Activated CD8-positive, alpha-beta memory T cell treated with anti-CD3 and anti-CD28 coated beads for 4 hours (primary cell): ENCODE measurements at regions not wholly inside any gene's neighbourhood (a gene's known extent, or its start where the extent isn't known, plus 50 kb on each side); places are given as distances from the start of the nearest gene placed in this dataset.
"Not testable (repeated sequence)": the region's sequence is repeated elsewhere in the genome, so short reads cannot be mapped to it uniquely, and the experiment has no call there.

Experiments used
- DNase-seq, 2 donors: peaks; one replicate each; pipeline ENCODE4 v3.0.0-alpha.2; 2020; ENCODE audit warnings: low read depth in 2 of 2

DNA sequence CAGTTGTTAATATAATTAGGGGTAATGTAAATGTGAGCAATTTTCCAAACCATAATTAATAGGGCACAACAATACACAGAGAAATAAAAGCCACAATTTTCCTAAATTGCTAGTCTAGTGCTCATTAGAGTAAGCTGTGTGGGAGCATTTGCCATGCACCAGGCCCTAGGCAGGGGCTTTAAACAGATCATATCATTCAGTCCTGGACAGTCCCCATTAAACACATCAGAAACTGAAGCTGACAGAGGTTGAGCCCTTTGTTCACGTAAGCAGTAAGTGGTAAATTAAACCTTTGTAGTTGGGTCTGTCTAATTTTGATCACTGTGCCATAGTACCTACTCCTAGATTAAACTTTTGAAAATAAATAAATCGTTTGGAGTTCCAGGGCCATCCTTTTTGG, 931.1 kb downstream of the C6orf118 start:
- no peak for DNase-seq

DNA sequence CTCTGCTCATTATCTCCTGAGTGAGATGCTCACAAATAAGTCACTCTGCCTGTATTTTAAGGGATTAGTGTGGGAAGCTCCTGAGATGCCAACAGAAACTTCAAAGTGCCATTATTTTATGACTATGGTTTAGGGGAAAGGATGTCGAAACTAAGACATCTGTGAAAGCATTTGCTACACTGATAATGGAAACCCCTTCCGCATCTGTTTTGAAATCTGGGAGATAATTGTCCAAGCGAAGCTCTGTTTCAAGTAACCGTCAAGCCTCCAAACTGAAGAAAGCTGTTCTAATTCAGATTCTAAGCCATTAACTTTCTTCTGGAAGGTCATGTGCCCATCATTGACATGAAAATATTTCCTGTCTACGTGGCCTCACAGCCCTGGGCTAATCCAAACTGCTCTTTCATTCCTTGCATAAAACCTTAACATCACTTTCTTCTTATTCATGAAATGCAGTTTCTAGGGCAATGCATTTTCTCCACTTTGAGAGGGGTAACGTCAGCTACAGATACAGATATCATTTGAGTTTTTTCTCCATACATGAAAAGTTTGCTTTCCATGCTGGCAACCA, 932.0 kb downstream of the C6orf118 start:
- no peak for DNase-seq

DNA sequence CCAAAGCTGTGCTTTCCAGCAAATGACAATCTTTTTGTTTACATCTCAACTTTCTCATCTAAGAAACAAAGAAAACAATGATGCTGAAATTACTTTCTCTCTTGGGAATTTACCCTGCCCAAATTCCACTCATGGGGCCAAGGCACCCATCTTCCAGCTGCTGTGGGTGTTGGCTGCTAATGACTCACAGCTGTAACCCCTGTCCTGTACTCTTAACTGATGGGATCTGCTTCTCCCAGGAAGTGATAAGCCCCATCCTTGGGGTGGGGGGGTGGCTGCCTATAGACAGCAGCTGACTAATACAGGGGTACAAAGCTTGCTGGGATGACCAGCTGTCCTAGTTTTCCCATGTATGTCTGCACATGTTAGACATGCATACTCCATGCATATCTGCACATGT, 938.6 kb downstream of the C6orf118 start:
- no peak for DNase-seq

DNA sequence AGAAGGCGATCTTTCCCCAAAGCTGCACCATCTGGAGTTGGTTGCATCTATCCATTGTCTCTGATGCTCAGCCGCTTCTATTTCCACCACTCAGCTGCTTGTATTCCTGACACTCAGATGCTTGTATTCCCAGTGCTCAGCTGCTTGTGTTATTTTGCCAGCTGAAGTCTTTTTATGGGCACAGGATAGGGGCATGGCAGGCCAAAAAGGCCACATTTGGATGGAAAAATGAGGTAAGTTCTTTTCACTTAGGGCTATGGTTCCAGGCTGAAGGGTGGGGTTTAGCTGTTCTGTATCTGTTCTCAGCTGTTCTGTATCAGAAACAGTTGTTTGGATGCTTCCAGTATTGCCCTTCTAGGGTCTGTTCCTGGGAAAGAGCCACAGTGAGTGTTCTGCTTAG, 944.9 kb downstream of the QKI start:
- DNase-seq: no peak

DNA sequence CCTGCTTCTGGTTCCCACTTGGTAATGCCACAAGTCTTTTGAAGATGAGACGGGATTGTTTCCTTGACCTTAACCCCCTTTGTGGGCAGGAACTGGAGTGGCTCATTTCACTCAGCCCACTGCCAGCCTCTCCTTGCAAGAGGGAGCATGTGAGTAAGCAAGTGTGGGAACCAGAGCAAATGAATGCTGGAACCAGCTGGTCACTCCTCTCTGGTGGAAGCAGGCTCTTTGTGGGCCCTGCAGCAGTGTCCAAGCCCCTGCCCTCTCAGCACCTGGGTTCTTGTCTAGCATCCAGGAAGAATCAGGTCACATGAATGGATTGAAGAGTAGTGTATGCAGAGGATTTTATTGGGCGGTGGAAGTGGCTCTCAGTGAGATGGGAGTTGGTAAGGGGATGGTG, 944.5 kb downstream of the QKI start:
- DNase-seq: no peak

DNA sequence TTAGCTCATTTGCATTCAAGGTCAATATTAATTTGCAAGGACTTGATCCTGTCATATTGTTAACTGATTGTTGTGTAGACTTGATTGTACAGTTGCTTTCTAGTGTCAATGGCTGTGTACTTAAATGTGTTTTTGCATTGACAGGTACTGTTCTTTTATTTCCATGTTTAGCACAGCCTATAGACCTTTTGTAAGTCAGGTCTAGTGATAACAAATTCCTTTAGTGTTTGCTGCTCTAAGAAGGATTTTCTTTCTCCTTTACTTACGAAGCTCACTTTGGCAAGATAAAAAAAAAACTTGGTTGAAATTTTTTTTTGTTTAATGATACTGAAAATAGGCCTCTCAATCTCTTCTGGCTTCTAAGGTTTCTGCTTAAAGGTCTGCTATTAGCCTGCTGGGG, 942.3 kb downstream of the QKI start:
- DNase-seq: no peak

DNA sequence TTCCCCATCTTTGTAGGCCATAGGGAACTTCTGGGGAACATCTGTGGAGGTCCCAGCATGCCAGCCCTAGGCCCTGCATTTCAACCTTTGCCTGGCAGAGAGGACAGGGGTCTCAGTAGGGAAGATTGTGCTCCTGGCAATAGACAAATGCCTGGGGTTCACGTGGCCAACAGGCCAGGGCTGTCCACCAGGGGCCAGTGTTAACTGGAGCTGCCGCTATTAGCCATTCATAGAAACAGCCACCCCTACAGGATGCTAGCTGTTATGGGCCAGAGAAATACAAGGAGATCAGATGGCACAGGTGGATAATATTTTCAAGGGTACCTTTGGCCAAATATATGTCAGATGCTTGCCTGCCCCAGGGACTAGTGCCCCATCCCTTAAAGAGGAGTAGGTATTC, 932.9 kb downstream of the QKI start:
- no peak for DNase-seq

DNA sequence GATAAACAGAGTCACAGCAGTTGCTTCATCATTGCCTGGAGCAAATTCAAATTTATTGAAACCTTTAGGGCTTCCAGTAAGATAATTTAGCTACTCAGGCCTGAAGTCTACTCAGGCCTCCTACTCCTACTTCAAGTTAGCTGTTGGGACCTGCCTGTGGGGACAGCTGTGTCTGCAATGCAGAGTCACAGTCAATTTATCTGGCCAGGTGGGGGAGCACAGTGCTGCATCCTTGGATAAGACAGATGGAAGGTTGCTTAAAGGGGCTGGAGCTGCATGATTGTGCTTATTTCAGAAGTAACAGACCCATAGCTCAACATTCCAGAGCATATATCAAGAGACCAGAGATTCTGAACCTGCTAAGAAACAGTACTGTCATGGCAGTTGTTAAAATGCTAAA, 932.1 kb downstream of the QKI start:
- no peak for DNase-seq

DNA sequence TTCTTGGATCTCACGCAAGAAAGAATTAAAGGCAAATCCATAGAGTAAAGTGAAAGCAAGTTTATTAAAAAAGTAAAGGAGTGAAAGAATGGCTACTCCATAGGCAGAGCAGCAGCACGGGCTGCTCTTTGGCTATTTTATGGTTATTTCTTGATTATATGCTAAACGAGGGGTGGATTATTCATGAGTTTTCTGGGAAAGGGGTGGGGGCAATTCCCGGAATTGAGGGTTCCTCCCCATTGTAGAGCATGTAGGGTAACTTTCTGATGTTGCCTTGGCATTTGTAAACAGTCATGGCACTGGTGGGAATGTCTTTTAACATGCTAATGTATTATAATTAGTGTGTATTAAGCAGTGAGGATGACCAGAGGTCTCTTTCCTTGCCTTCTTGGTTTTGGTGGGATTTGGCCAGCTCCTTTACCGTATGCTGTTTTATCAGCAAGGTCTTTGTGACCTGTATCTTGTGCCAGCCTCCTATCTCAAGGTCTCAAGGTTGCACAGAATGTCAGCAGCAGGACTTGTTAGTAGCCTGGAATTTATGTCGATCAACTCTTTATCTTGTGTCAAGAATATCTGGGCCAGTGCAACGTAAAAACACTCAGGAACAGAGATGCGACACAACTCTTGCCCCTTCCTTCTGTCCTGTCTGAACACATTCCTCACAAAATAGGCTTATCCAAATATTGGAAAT, 931.4 kb downstream of the QKI start:
- no peak for DNase-seq

DNA sequence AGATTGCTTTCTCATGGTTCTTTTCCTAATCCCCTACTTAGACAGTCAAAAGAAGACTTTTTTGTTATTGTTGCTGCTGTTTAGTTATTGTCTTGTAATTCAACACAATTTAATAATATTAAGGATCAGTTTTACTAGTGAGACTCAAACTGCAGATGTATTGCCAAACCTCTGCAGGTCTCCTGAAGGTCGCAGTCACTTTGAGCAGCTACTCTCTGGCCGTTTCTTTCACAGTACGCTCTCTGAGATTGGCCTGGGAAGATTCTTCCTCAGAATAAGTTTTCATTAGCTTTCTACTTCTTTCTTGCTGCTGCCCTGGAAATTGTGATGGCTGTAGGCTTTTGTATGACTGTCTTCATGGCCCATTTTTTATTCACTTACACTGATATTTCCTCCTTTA, 930.8 kb downstream of the QKI start:
- no peak for DNase-seq

DNA sequence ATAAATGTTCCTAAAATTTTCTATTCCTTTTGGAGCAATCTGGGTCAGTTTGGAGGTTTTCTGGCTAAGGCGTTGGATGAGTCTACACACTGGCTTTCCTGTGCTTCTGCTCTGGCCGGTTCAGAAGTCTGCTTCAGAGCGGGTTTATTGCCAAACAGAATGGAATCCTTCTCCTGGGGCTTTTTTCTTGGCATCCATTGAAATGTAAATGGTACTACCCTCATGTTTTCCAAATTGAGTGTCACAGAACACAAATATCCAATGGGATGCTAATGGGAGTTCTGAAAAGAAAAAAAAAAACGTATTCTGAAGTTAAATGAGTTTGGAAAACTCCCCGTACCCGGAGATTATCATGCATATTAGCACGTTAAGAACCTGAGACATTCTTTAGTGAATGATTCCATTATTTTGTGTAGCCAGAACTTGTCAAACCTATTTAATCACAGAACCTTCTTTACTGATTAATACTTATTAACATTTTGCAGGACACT, 930.3 kb downstream of the QKI start:
- no peak for DNase-seq

DNA sequence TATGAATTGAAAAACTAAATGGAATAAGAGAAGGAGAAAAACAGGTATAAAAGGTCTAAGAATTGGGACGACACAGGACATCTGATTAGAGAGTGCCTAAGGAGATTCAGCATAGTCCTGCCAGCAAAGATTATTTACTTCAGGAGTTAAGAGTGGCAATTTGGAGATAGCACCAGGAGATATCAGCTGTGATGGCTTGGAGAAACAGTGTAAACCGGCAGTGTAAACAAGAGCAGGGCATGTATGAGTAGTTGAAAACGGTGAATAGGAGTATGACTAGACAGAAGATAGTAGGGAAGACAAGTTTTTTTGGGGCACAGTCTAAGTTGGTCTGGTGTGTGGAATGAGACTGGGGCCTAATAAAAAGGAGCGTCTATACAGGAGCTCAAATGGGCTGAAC, 924.9 kb downstream of the QKI start:
- not testable (repeated sequence) for DNase-seq

DNA sequence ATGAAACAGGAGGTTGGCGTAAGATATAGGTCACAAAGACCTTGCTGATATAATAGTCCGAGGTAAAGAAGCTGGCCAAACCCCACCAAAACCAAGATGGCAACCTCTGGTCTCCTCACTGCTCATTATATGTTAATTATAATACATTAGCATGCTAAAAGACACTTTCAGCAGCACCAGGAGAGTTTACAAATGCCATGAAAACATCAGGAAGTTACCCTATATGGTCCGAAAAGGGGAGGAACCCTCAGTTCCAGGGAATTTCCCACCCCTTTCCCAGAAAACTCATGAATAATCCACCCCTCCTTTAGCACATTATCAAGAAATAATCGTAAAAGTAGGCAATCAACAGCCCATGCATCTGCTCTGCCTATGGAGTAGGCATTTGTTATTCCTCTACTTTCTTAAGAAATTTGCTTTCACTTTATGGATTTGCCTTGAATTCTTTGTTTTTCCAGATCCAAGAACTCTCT, 923.4 kb downstream of the QKI start:
- no peak for DNase-seq

DNA sequence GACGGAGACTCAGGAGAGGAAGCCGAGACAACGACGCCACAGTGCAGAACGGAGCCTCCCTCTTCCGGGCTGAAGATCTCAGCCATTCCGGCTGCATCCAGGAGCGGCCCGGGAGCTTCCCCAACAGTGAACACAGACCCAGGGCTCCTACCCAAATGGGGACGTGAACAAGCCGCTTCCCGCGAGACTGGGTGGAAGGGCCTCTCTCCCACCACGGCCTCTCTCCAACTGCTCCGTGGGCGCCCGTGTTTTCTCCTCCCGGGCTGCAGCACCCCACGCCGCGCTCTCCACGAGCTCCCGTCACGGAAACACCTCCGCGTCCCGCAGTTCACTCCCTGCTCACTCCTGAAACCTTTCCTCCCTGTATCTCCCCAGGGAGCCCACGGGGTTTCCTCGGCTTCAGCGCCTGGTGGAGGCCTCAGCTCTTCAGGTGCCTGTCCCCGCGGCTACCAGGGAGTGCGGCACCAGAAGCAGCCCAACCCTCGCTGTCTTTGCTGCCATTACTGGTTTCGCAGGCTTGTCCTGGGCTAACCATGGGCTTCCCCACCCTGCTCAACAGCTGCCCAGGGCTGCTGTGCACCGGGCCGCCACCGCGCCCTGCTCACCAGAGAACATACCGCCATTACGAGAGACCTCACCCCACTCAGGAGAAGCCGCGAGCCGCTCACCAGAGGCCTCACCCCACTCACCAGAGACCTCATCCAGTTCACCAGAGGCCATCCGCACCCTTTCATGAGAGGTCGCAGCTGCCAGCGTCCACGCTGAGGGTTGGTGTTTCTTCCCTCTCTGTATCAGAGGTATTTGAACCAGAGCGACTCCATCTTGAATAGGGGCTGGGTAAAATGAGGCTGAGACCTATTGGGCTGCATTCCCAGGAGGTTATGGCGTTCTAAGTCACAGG, 922.8 kb downstream of the QKI start:
- DNase-seq: no peak

DNA sequence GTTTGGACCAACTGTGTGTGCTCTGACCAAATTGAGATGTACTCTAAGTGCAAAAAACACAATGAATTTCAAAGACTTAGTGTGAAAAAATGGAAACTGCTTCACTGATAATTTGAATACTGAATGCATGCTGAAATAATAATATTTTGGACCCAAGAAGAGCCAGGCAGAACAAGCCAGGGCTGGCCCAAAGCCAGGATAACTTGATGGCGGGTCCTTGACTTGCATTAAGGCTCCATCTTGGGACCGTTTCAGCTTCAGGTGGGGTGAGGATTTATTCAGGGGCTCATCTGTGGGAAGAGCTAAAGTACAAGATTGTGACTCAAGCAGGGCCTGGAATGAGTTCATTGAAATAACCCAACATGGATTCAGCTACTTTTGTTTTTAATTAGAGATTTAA, 921.9 kb downstream of the QKI start:
- no peak for DNase-seq

DNA sequence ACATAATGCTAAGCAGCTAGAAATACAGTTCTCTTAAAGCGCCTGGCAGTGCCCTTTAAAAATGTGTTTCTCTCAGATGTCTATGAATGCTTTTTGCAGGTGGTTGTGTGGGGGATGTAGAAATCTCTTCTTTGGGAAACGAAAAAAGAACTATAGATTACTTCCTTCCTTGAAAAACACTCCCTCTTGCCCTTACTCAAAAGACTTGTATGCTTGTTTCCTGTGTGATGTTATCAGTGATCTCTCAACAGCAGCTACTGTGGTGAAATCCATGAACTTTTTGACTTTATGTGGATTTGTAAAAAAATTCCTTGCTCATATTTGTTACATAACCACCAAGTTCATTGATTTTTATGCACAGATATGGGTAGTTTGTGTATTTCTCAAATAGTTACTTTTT, 916.5 kb downstream of the QKI start:
- no peak for DNase-seq

DNA sequence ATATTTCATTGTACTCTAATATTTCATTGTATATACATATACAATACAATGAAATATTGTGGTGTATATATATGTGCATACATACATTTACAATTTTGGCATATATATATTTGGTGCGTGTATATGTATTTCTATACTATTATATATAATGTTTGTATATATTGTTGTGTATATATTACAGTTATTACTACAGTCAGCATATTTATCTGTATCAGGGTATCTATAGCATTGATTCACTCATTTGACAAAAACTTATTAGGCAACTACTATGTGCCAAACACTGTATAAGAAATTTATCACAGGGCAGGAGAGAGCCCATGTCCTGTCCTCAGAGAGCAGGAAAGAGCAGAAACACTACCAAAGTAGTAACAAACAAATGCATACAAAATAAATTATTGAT, 910.6 kb downstream of the QKI start:
- no peak for DNase-seq

DNA sequence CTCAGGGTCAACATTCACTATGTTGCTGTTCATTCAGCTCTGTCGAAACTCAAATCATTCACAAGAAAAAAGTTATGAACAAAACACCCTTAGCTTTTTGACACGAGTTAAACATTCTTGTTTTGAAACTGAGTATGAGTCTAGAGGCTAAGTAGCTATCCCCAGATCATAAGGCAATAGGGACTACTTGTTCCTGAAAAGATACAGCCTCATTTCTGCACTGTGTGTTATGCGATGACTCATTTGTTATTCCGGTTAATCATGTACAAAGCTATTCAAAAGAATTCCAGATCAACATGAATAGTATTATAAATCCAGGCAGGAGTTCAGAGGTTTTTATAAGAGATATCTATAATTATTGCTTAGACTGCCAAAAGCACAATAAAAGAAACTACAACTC, 908.0 kb downstream of the QKI start:
- no peak for DNase-seq

DNA sequence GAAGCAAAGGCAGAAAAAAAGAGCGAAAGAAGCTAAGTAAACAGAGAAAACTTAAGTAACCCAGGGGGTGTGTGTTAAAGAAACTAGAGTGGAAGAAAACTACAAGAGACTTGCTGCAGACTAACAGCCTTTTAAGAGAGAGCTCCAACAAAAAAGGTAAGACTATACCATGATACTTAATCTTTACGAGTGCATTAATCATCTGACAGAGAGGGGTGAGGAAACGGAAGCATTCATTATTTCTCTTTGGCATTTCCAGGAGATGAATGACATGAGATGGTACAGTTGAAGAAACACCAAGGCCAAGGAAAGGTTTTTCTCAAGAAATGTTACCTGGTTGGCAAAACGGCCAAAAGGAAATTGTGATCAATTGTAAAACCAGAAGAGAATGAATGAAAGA, 906.8 kb downstream of the QKI start:
- no peak for DNase-seq

DNA sequence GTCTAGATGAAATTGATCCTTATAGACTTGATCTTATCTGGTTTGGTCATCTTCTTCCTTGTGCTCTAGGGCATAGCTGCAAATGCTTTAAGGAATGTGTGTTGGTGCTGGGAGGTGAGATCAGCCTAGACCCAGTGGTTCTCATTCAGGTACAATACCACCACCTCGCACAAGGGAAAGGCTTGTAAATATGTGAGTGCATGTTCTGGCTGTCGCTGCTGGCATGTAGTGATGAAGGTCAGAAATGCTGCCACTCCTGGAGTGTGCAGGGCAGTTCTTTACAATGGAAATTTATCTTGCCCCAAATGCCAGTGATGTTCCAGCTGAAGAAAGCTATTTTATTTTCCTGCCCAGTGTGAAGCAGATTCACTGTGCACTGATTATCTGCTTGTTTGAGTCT, 900.9 kb downstream of the QKI start:
- no peak for DNase-seq

DNA sequence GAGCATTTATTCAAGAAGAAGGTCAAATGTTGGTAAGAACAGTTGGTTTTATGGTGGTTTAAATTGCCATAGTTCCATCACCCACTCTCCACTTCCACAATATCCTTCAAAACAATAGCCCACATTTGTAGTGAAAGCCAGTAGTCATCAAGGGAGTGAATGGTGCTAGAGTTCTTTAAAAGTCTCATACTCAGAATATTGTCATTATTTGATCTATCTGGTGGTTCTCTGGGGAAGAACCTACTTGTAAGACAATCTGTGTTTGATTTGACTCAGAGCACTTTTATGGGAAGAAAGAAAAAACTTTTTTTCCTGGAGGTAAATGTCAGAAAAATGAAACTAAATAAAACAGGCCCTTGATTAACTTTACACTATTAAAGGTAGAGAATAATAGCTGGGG, 893.8 kb downstream of the QKI start:
- DNase-seq: no peak

DNA sequence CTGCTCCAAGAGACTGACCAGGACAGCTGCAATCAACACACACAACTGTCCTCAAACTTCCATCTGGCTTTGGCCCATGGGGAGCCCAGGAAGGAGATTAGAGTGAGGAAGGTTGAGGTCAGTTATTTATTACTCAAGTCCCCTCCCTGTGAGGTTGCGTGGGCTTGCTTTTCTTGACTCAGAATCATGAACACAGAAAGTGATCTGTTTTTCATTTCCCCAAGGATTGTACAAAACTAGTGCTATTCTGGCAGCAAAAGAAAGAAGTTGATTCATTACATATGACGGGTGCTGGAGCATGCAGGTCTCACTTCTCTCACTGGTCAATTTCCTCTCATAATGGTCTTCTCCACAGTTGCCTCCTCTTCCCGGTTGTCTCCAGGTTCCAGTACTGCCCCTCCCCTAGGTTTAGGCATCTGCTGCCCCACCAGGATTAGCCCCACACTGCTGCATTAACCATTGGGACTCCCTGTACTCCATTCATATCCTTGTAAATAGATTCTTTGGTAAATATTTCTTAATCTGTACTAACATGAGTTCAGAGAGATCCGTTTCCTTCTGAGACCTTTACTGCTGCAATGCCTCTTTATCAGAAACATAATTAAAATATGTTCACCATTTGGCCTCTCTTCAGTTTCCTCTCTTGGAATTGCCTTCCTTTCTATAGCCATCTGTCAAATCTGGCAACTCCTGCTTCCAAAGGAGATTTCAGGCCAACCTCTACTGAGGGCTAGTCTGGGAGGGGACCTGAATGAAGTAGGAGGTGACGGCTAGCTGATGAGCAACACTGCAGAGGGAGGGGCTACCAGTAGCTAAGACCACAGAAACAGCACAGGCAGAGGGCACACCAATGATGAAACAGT, 888.8 kb downstream of the QKI start:
- no peak for DNase-seq
